ENCODE measurements at regions not wholly inside any gene's neighbourhood (a gene's known extent, or its start where the extent isn't known, plus 50 kb on each side); places are given as distances from the start of the nearest gene placed in this dataset.
"Not testable (repeated sequence)": the region's sequence is repeated elsewhere in the genome, so short reads cannot be mapped to it uniquely, and the experiment has no call there.

DNA sequence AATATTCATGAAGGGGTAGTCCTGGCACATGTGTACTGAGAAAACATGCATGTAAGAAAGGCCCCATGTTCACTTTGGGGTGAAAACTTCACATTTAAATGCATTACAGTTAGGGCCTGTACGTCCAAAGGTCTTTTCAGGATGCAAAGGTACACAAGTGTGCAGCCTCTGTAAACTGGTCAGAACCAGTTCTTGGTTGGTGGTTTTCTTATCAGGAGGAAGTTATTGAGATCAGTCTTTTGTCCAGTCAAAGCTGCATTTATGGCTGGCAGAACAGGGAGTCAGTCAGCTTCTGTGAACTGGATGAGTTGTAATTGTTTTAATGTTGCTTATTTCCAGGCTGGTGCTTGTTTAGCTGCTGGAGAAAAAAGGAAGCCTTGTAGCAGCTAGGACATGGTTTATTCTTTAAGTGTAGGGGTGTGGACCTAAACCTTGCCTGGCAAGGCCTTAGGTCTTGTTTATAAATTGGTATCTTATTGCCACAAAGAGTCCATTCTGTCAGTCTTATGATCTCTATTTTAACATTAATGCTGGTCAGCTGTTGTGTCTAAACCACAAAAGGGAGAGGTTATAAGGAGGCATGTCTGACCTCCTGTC is 1906.6 kb upstream of the TENM3 start:
- H3K4me3 ChIP-seq (ENCODE audit: control insufficient read depth, low read depth, low read length) = no peak overlapping the region
- DNase-seq (ENCODE audit: low read depth) = no peak
- TF ChIP-seq, protein P1, sequence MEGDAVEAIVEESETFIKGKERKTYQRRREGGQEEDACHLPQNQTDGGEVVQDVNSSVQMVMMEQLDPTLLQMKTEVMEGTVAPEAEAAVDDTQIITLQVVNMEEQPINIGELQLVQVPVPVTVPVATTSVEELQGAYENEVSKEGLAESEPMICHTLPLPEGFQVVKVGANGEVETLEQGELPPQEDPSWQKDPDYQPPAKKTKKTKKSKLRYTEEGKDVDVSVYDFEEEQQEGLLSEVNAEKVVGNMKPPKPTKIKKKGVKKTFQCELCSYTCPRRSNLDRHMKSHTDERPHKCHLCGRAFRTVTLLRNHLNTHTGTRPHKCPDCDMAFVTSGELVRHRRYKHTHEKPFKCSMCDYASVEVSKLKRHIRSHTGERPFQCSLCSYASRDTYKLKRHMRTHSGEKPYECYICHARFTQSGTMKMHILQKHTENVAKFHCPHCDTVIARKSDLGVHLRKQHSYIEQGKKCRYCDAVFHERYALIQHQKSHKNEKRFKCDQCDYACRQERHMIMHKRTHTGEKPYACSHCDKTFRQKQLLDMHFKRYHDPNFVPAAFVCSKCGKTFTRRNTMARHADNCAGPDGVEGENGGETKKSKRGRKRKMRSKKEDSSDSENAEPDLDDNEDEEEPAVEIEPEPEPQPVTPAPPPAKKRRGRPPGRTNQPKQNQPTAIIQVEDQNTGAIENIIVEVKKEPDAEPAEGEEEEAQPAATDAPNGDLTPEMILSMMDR (IDR thresholded peaks at IDR 0.05; ENCODE audit: control insufficient read depth, insufficient read depth, low read depth, low read length, missing control alignments) = no peak

DNA sequence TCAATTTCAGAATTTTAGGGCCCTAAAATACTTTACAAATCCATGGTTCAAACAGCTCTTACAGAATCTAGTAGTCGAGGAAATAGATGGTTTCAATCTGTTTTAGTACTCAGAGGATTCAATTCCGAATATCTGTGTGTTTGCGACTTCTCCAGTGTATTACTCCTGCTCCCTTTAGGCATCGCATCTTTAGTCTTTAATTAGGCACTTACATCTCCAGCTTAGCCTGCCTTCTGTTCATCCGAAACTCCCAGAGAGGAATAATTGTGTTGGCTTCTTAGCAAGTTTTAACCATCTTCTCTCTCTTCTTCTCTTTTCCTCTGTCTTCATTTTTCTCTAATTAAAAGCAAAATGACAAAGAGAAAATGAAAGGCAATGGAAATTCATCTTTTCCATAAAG is 1901.3 kb upstream of the TENM3 start:
- DNase-seq (ENCODE audit: low read depth) = no peak
- H3K4me3 ChIP-seq (ENCODE audit: control insufficient read depth, low read depth, low read length) = no peak overlapping the region
- TF ChIP-seq, protein P1 (IDR thresholded peaks at IDR 0.05; ENCODE audit: control insufficient read depth, insufficient read depth, low read depth, low read length, missing control alignments) = no peak

DNA sequence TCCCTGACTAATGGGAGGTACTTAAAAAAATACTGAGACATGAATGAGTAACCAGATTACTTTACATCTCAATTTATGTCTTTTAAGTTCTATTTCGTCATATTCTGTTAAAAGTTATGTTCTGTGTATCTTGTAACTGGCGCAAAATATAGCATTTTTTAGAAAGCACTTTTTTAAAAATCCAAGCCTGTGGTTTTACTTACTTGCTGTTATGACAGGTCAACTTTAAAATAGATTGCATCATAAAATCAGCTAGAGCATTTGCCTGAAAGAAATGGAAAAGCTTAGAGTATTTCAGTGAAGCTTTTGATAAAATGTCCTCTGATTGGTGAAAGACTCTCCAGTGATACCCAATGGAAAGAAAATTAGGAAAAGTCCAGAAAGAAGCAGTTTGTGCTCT is 1892.3 kb upstream of the TENM3 start:
- H3K4me3 ChIP-seq (ENCODE audit: control insufficient read depth, low read depth, low read length) = no peak overlapping the region
- TF ChIP-seq, protein P1 (IDR thresholded peaks at IDR 0.05; ENCODE audit: control insufficient read depth, insufficient read depth, low read depth, low read length, missing control alignments) = no peak
- DNase-seq (ENCODE audit: low read depth) = no peak

GRCh38 chr4:180356766-180357165 is 1886.4 kb upstream of the TENM3 start:
- TF ChIP-seq, protein P1 (IDR thresholded peaks at IDR 0.05; ENCODE audit: control insufficient read depth, insufficient read depth, low read depth, low read length, missing control alignments) = no peak
- no peak overlapping the region for H3K4me3 ChIP-seq (ENCODE audit: control insufficient read depth, low read depth, low read length)

GRCh38 chr4:180360113-180360512 is 1883.1 kb upstream of the TENM3 start:
- DNase-seq (ENCODE audit: low read depth); H3K4me3 ChIP-seq (ENCODE audit: control insufficient read depth, low read depth, low read length): not testable (repeated sequence)

More at GRCh38 chr4:180356766-180357165, 1886.4 kb upstream of the TENM3 start:
- no peak for DNase-seq (ENCODE audit: low read depth)

DNA sequence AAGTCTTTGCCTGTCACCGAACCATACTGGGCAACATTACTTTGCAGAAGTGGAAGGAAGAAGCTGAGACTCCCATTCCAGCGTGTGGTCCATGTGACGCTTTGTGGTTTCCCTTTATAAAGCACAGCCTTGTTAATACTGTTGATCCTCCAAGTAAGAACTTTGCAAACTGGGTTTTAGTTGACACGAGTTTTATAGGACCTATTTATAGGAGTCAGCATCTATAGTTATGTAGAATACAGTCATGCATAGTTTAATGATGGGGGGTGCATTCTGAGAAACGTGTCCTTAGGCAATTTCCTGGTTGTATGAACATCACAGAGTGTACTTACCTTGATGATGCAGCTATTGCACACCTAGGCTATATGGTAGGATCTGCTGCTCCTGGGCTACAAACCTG is 1879.4 kb upstream of the TENM3 start:
- no peak overlapping the region for H3K4me3 ChIP-seq (ENCODE audit: control insufficient read depth, low read depth, low read length)
- DNase-seq (ENCODE audit: low read depth) = no peak
- TF ChIP-seq, protein P1 (IDR thresholded peaks at IDR 0.05; ENCODE audit: control insufficient read depth, insufficient read depth, low read depth, low read length, missing control alignments) = no peak

DNA sequence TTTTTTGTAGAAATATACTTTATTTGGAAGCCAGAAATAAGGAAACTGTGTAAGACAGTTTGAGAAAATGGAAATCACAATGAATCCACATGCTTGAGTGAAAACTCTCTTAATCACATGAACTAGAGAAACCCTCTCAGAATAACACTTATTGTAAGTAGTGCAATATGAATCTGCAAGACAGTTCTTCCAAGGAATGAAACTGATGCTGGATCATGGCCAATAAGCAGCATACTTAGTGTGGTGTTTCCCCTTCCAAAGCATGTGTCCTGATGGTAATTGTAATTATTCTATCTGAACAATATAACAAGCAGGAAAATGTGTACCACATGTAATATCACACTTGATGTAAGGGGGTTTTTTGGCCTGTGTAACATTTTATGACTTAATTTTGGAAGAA is 1870.5 kb upstream of the TENM3 start:
- TF ChIP-seq, protein P1 (IDR thresholded peaks at IDR 0.05; ENCODE audit: control insufficient read depth, insufficient read depth, low read depth, low read length, missing control alignments) = no peak
- DNase-seq (ENCODE audit: low read depth) = no peak
- no peak overlapping the region for H3K4me3 ChIP-seq (ENCODE audit: control insufficient read depth, low read depth, low read length)

All from AG09309 (cell line).